ENCODE measurements at regions not wholly inside any gene's neighbourhood (a gene's known extent, or its start where the extent isn't known, plus 50 kb on each side); places are given as distances from the start of the nearest gene placed in this dataset.

GRCh38 chr1:232467073-232467760, 162.7 kb downstream of the SIPA1L2 start:
- WGBS, 2 experiments (ENCODE audit: extremely low coverage in 2 of 2, insufficient read length in 1 of 2), result 93% methylated on average over 3 of the region's 9 CpGs; no CpG with 5 or more reads in 1 of the 2 experiments
- Histone ChIP-seq H2BK5ac (ENCODE audit: low read depth, low read length, poor library complexity, severe bottlenecking) (no peak overlapping the region), H2AFZ (replicated peaks; ENCODE audit: low read length, poor library complexity) (no peak overlapping the region), H3K27me3 (ENCODE audit: control insufficient read depth, insufficient read depth, low read length) (no peaks in the 10 kb centered on the region), H4K5ac (ENCODE audit: low read depth, low read length) (no peak overlapping the region), H3K18ac (ENCODE audit: low read depth, low read length) (no peak overlapping the region), H3K4me1 (ENCODE audit: control insufficient read depth, insufficient read depth, low read length) (peaks cover 1% of the 10 kb centered on the region; the same call in 1 of the 2 replicates), H3K56ac (ENCODE audit: extremely low read depth, insufficient read depth, low read length) (no peak overlapping the region), H2AK9ac (replicated peaks; ENCODE audit: low read depth, low read length, poor library complexity) (no peak overlapping the region), H3K9ac (ENCODE audit: low read depth, low read length) (no peak overlapping the region), H3K36me3 (ENCODE audit: control insufficient read depth, insufficient read depth, low read length) (peaks cover 8% of the 10 kb centered on the region), H3K4ac (ENCODE audit: low read depth, low read length) (no peak overlapping the region), H3K9me3 (ENCODE audit: control insufficient read depth, insufficient read depth, low read length) (no peaks in the 10 kb centered on the region), H3K9me1 (ENCODE audit: insufficient read depth, low read length) (peaks cover 6% of the 10 kb centered on the region), H4K20me1 (ENCODE audit: insufficient read depth, low read length) (0 out of 2 replicates have a peak, but pooled peaks cover 3% of the 10 kb centered on the region), H2BK20ac (ENCODE audit: low read depth, low read length) (no peak overlapping the region), H2AK5ac (ENCODE audit: low read depth, low read length) (no peak overlapping the region), H2BK15ac (ENCODE audit: low read depth, low read length) (no peak overlapping the region), H3K4me2 (ENCODE audit: low read depth, low read length) (no peak overlapping the region), H3K23ac (ENCODE audit: low read depth, low read length) (no peak overlapping the region), H3K27ac (ENCODE audit: insufficient read depth, low read length) (no peak overlapping the region), H3K79me1 (ENCODE audit: low read depth in 1 of 2, low read length in 2 of 2) (peaks cover 0 to 4% of the 10 kb centered on the region in 2 experiments; a peak in 1 of 4 replicates), H4K91ac (ENCODE audit: insufficient read depth, low read depth, low read length) (no peak overlapping the region), H2BK120ac (ENCODE audit: low read depth, low read length) (no peak overlapping the region), H3K4me3 (ENCODE audit: insufficient read depth, low read depth, low read length) (no peak overlapping the region), H4K8ac (ENCODE audit: low read depth in 2 of 2, low read length in 2 of 2) (no peak overlapping the region), H3K14ac (replicated peaks; ENCODE audit: low read depth, low read length) (no peak overlapping the region)
- CTCF ChIA-PET, result interaction anchor here (0.6 kb wide), 1 partner anchor 168 kb away, joined by 3 read pairs; no protein-coding TSS in a partner anchor
- DNase-seq, result no peak
- POLR2A ChIA-PET (ENCODE audit: unreplicated experiment), result no interaction called here
- no peak for TF ChIP-seq RAD21 (IDR thresholded peaks at IDR 0.05; ENCODE audit: low read length)
- TF ChIP-seq SMC3 (IDR thresholded peaks at IDR 0.05; ENCODE audit: low read depth, low read length), result no peak
- TF ChIP-seq USF2 (IDR thresholded peaks at IDR 0.05; ENCODE audit: low read depth, low read length), result no peak
- TF ChIP-seq MXI1 (IDR thresholded peaks at IDR 0.05; ENCODE audit: borderline replicate concordance, low read depth, low read length), result no peak
- TF ChIP-seq RCOR1 (IDR thresholded peaks at IDR 0.05; ENCODE audit: insufficient replicate concordance, low read length), result no peak
- no peak for TF ChIP-seq RFX5 (IDR thresholded peaks at IDR 0.05; ENCODE audit: low read depth, low read length)
- TF ChIP-seq MAZ (IDR thresholded peaks at IDR 0.05; ENCODE audit: borderline replicate concordance, low read depth, low read length), result no peak
- no peak for TF ChIP-seq BHLHE40 (IDR thresholded peaks at IDR 0.05; ENCODE audit: low read depth, low read length)
- TF ChIP-seq NFE2L2 (IDR thresholded peaks at IDR 0.05; ENCODE audit: low read depth, low read length), result no peak
- TF ChIP-seq MAFK (IDR thresholded peaks at IDR 0.05; ENCODE audit: low read depth, low read length), result no peak
- no peak for TF ChIP-seq POLR2A (IDR thresholded peaks at IDR 0.05; ENCODE audit: low read depth, low read length)
- TF ChIP-seq ELK1 (IDR thresholded peaks at IDR 0.05; ENCODE audit: borderline replicate concordance, low read depth, low read length), result no peak
- dilution Hi-C loops (cut with HindIII; ENCODE audit: low sequenced_read_pairs, unreplicated experiment), result no loop called here
- no TSS peak for BruUV-seq (replicated peaks)
- intact Hi-C loops (cut with micrococcal nuclease), result no loop called here
- no peak for ATAC-seq (ENCODE audit: low read depth)
- in situ Hi-C loops (cut with MboI; ENCODE audit: low sequenced_read_pairs), result no loop called here

Measured in IMR-90 (cell line).